ENCODE measurements at regions not wholly inside any gene's neighbourhood (a gene's known extent, or its start where the extent isn't known, plus 50 kb on each side); places are given as distances from the start of the nearest gene placed in this dataset.
"Not testable (repeated sequence)": the region's sequence is repeated elsewhere in the genome, so short reads cannot be mapped to it uniquely, and the experiment has no call there.

DNA sequence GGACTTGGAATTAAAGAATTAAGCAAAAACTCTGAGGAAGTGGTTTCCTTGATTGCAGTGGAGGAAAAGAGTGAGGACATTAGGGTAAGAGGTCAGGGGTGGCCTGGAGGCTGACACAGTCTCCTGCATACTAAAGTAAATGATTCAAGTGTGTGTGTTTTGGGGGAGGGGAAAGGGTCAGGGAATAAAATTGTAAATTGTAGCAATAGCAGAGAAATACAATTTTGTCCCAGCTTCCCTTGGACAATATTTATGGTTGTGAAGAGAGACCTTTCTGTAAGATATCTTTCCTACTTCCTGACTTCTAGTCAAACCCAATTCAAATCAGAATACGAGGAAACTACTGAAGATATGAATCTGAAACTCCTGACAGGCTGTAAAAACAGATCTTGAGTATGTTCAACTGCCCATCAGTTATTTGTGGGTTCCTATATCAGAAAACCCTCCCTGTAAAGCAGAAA is 143.4 kb upstream of the HMGN3 start:
- Mint-ChIP-seq H3K27me3 (peaks cover 2% of the 10 kb centered on the region), H3K36me3 (no peaks in the 10 kb centered on the region), H3K4me3 (no peak overlapping the region), H3K4me1 (no peaks in the 10 kb centered on the region), H3K27ac (no peak overlapping the region), H3K9me3 (no peaks in the 10 kb centered on the region)
- DNase-seq (ENCODE audit: low spot score in 2 of 2), result no peak
- ATAC-seq (ENCODE audit: low read depth), result no peak

DNA sequence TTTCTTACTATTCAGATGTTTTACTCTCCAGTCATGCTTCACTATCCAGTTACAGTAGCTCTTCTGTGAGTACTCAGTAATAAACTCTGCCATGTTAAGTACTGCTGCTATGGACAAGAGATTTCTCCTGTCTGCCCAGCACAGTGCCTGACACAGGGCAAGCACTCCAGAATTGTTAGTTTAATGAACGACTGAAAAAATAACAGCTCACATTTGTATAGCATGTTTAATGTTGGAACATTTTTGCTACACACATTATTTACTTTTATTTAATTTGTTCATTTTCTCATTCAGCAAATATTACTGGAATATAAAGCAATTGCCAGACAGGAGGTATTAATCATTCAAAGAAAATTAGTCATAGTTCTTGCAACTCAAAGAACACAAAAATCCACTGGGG is 142.6 kb upstream of the HMGN3 start:
- Mint-ChIP-seq H3K36me3 (no peaks in the 10 kb centered on the region), H3K4me3 (no peak overlapping the region), H3K27me3 (peaks cover 2% of the 10 kb centered on the region), H3K4me1 (no peaks in the 10 kb centered on the region), H3K9me3 (no peaks in the 10 kb centered on the region), H3K27ac (no peak overlapping the region)
- no peak for ATAC-seq (ENCODE audit: low read depth)
- no peak for DNase-seq (ENCODE audit: low spot score in 2 of 2)

DNA sequence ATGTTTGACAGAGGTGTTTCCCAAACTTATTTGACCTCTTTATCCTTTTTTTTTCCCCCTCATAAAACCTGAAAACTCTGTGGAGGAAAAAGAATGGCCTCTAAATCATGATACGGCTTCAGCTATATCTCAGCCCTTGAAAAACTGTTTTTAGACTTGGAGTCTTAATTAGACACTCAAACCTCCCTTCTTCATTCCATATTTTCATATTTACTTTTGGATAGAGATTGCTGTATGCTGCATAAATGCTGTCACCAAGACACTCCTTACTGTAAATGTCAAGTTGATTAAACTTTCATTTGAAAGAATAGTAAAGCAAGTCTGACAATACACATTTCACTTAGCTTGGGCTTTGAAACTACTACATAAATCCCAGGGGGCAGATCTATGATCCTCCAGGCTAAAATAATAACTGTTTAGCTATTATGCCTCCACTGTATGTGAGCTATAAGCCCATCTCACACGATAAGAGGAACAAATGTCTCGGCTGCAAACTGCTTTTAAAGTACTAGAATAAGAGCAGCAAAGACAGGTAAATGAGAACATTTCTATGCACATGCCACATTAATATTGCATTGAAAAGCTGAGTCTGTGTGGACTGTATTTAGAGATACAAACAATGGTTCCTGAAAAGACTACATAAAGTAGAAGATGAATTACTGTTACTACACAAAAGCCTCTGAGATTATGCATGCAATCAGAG is 141.3 kb upstream of the HMGN3 start:
- Mint-ChIP-seq H3K36me3 (no peaks in the 10 kb centered on the region), H3K4me3 (no peak overlapping the region), H3K9me3 (no peaks in the 10 kb centered on the region), H3K4me1 (no peaks in the 10 kb centered on the region), H3K27ac (no peak overlapping the region), H3K27me3 (peaks cover 2% of the 10 kb centered on the region)
- no peak for ATAC-seq (ENCODE audit: low read depth)
- no peak for DNase-seq (ENCODE audit: low spot score in 2 of 2)

DNA sequence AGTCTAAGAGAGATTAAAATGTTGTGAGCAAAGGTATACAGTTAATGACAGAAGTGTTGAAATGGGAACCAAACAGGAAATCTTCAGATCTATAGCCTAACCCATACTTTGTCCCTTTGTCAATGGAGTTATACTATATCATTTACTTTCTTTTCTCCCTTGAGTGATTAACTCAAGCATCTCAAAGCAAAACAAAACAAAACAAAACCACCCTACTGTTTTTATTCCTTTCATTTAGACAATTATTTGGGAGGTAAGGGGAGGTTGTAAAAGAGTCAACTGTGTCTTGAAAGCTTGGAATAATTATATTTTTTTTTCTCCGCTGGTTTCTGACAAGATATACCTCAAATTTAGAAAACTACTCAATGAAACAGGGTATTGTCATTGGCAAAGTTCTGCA is 139.8 kb upstream of the HMGN3 start:
- Mint-ChIP-seq H3K27ac (no peak overlapping the region), H3K36me3 (no peaks in the 10 kb centered on the region), H3K9me3 (peaks cover 3% of the 10 kb centered on the region), H3K27me3 (peaks cover 2% of the 10 kb centered on the region), H3K4me3 (no peak overlapping the region), H3K4me1 (no peaks in the 10 kb centered on the region)
- no peak for DNase-seq (ENCODE audit: low spot score in 2 of 2)
- ATAC-seq (ENCODE audit: low read depth), result no peak

DNA sequence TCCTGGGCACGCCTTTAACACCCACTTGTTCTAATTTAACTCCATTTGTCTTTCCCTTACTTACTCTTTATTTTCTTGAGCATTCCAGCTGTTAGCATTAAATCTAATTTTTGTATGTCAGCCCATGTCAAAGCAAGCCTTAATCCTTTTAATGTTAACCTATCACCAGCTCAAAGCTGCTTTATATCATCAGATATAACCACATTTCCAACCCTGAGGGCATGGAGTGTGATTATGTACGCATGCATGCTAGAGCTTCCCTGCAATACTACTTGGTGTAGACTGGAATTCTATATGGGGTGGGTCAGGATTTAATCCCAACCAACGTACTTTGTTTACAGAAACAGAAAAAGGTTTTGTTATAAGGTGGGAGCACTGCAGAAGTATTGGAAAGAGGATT is 139.4 kb upstream of the HMGN3 start:
- H3K27me3 Mint-ChIP-seq, result peaks cover 2% of the 10 kb centered on the region

DNA sequence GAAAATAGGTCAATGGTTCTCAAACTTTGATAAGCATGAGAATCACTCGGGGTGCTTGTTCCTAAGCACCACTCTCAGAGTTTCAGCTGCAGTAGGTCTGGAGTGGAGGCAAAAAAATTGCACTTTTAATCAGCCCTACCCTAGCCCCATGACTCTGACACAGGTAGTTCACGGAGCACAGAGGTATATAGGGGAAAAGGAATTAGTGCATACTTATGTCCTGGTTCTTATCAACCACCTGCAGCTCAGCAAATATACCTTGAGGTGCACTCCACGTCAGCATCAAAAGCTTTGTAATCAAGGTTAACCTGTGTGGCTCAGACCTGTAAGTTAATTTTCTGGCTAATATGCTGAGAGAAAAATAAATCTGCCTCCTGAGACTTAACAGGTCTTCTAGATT is 138.8 kb upstream of the HMGN3 start:
- no peak overlapping the region for H3K27ac Mint-ChIP-seq
- no peaks in the 10 kb centered on the region for H3K36me3 Mint-ChIP-seq
- no peak for ATAC-seq (ENCODE audit: low read depth)
- H3K4me1 Mint-ChIP-seq, result no peaks in the 10 kb centered on the region
- DNase-seq (ENCODE audit: low spot score in 2 of 2), result no peak
- H3K9me3 Mint-ChIP-seq, result peaks cover 3% of the 10 kb centered on the region
- H3K4me3 Mint-ChIP-seq, result no peak overlapping the region
- peaks cover 2% of the 10 kb centered on the region for H3K27me3 Mint-ChIP-seq

More for the DNA sequence above, 139.4 kb upstream of the HMGN3 start:
- no peak overlapping the region for H3K4me3 Mint-ChIP-seq
- no peak for DNase-seq (ENCODE audit: low spot score in 2 of 2)
- no peaks in the 10 kb centered on the region for H3K36me3 Mint-ChIP-seq
- peaks cover 3% of the 10 kb centered on the region for H3K9me3 Mint-ChIP-seq
- H3K4me1 Mint-ChIP-seq, result no peaks in the 10 kb centered on the region
- H3K27ac Mint-ChIP-seq, result no peak overlapping the region
- no peak for ATAC-seq (ENCODE audit: low read depth)

DNA sequence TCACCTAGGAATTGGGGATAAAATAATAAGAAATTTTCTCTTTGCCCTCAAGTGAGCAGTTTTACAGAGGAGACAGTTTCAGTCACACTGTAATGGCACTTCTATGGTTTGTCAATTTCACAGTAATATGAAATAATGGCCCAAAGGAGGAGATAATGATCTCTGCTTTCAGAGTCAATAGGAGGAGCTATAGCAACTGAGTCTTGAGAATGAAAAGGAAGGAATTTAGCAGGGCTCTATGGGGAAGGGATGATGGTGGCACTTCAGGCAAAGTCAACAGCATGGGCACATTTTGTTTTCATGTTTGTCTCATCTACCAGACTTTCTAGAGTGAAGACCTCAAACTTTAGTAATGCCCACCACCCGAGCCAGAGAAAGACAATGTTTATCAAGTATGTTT is 138.3 kb upstream of the HMGN3 start:
- Mint-ChIP-seq H3K4me3 (no peak overlapping the region), H3K9me3 (peaks cover 3% of the 10 kb centered on the region), H3K27me3 (peaks cover 2% of the 10 kb centered on the region), H3K27ac (no peak overlapping the region), H3K36me3 (peaks cover 1% of the 10 kb centered on the region), H3K4me1 (no peaks in the 10 kb centered on the region)
- DNase-seq (ENCODE audit: low spot score in 2 of 2) (no peak), ATAC-seq (ENCODE audit: low read depth) (no peak)

DNA sequence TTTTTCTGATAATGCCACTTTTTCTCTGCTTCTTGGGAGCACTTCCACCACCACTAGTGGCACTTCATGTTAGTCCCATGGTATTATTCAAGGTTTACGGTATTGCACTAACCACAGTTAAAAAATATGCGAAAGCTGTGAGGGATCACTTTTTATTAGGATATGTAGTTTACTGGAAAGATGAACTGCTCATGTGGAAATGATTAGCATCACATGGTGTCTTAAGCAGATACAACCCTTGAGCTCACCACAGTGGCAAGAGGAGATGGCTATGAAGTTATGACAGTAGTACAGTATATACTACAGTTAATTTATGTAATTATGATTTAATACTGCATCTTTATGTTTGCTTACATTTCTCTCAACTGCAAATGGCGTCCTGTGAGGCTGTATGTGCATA is 134.5 kb upstream of the HMGN3 start:
- Mint-ChIP-seq H3K27me3 (peaks cover 2% of the 10 kb centered on the region), H3K4me3 (no peak overlapping the region), H3K27ac (no peak overlapping the region), H3K9me3 (peaks cover 10% of the 10 kb centered on the region), H3K4me1 (no peaks in the 10 kb centered on the region), H3K36me3 (peaks cover 1% of the 10 kb centered on the region)
- ATAC-seq (ENCODE audit: low read depth) (no peak), DNase-seq (ENCODE audit: low spot score in 2 of 2) (no peak)

DNA sequence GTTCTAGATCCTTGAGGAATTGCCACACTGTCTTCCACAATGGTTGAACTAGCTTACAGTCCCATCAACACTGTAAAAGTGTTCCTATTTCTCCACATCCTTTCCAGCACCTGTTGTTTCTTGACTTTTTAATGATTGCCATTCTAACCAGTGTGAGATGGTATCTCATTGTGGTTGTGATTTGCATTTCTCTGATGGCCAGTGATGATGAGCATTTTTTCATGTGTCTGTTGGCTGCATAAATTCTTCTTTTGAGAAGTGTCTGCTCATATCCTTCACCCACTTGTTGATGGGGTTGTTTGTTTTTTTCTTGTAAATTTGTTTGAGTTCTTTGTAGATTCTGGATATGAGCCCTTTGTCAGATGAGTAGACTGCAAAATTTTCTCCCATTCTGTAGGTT is 129.0 kb upstream of the HMGN3 start:
- not testable (repeated sequence) for H3K27ac Mint-ChIP-seq; H3K4me3 Mint-ChIP-seq; H3K9me3 Mint-ChIP-seq; ATAC-seq (ENCODE audit: low read depth); DNase-seq (ENCODE audit: low spot score in 2 of 2); H3K27me3 Mint-ChIP-seq; H3K36me3 Mint-ChIP-seq; H3K4me1 Mint-ChIP-seq

DNA sequence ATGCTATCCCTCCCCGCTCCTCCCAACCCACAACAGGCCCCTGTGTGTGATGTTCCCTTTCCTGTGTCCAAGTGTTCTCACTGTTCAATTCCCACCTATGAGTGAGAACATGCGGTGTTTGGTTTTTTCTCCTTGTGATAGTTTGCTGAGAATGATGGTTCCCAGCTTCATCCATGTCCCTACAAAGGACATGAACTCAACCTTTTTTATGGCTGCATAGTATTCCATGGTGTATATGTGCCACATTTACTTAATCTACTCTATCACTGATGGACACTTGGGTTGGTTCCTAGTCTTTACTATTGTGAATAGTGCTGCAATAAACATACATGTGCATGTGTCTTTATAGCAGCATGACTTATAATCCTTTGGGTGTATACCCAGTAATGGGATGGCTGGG is 126.6 kb upstream of the HMGN3 start:
- H3K9me3 Mint-ChIP-seq; H3K27me3 Mint-ChIP-seq; ATAC-seq (ENCODE audit: low read depth); H3K27ac Mint-ChIP-seq; H3K4me1 Mint-ChIP-seq; H3K36me3 Mint-ChIP-seq; DNase-seq (ENCODE audit: low spot score in 2 of 2); H3K4me3 Mint-ChIP-seq: not testable (repeated sequence)

DNA sequence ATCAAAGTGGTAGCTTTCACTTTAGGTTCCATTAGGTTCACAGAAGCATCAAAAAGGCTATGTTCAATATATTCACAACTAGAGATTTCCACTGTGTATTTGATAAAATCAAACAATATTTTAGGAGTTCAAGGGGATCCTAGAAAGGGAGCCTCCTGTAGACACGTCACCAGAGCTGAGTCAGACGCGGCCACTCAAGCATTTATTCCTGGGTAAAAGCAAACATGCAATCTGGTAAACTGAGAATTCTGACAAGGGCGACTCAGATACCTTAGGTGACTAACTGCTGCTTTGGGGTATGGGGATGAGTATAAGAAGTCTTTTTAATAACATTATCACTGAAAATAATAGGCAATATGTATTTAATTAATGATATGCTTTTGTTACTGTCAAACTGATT is 118.7 kb upstream of the HMGN3 start:
- no peak overlapping the region for H3K27ac Mint-ChIP-seq

DNA sequence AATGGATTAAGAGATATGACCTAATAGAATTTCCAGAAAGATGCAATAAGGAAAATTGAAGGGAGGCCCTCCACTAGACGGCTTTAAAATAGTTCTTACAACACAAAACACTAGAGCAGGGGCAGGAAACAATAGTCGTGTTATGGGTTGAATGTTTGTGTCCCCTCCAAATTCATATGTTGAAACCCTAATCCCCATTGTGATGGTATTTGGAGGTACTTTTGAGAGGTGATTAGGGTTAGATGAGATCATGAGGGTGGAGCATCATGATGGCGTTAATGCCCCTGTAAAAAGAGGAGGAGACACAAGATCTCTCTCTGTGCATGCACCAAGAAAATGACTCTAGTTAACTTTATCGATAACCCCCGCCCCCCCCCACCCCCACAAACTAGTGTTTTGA is 104.0 kb upstream of the HMGN3 start:
- peaks cover 2% of the 10 kb centered on the region for H3K9me3 Mint-ChIP-seq
- H3K27me3 Mint-ChIP-seq, result peaks cover 2% of the 10 kb centered on the region
- no peaks in the 10 kb centered on the region for H3K36me3 Mint-ChIP-seq
- no peaks in the 10 kb centered on the region for H3K4me1 Mint-ChIP-seq
- no peak overlapping the region for H3K27ac Mint-ChIP-seq
- DNase-seq (ENCODE audit: low spot score in 2 of 2) (no peak), ATAC-seq (ENCODE audit: low read depth) (no peak)
- no peak overlapping the region for H3K4me3 Mint-ChIP-seq

More for the DNA sequence above, 118.7 kb upstream of the HMGN3 start:
- Mint-ChIP-seq H3K4me1 (no peaks in the 10 kb centered on the region), H3K36me3 (no peaks in the 10 kb centered on the region), H3K4me3 (no peak overlapping the region), H3K9me3 (peaks cover 12% of the 10 kb centered on the region), H3K27me3 (no peaks in the 10 kb centered on the region)
- DNase-seq (ENCODE audit: low spot score in 2 of 2), result no peak
- no peak for ATAC-seq (ENCODE audit: low read depth)

DNA sequence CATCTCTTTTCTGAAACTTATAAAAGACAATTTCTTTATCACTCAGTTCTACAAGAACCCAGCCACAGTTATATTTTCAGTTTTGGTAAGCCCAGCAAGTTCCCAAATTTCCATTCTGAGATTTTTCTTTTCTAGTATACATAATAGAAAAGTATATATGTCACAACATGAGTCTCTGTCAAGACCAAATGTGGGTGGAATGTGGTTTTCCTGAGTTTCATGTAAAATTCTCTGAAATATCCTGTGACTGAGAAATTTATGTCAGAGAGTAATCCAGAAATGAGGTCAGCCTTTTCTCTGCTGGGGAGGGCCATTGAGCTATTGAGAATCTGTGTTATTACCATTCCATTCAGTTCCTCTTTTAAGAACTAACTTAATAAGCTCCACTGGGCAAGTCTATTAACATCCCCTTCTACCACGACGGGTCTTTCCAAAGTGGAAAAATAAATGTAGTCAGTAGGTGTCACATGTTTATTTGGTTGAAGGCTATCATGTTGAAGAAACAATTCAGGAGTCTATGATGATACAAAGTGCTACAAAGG is 100.7 kb upstream of the HMGN3 start:
- no peak overlapping the region for H3K27ac Mint-ChIP-seq

DNA sequence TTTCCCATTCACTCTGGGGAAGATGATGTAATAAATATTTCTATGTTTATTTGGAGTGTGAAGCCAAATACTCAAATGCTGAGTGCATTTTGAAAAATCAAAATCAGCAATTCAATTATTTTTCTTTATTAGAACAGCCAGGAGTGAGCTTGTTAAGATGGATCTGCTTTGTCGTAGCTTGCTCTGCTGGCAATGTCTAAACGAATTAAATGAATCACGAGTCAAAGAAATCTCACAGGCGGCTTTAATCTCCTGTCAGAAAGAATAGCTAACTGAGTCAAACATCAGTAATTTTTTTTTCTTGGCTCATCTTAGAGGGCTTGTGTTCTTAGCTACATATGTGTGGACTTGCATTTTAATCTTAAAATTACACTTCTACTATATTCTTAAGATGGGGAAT is 100.2 kb upstream of the HMGN3 start:
- ATAC-seq (ENCODE audit: low read depth) (no peak), DNase-seq (ENCODE audit: low spot score in 2 of 2) (no peak)
- no peaks in the 10 kb centered on the region for H3K4me1 Mint-ChIP-seq
- H3K4me3 Mint-ChIP-seq, result no peak overlapping the region
- peaks cover 2% of the 10 kb centered on the region for H3K27me3 Mint-ChIP-seq
- no peak overlapping the region for H3K27ac Mint-ChIP-seq
- no peaks in the 10 kb centered on the region for H3K36me3 Mint-ChIP-seq
- H3K9me3 Mint-ChIP-seq, result peaks cover 2% of the 10 kb centered on the region

More for the DNA sequence above, 100.7 kb upstream of the HMGN3 start:
- peaks cover 2% of the 10 kb centered on the region for H3K9me3 Mint-ChIP-seq
- ATAC-seq (ENCODE audit: low read depth) (no peak), DNase-seq (ENCODE audit: low spot score in 2 of 2) (no peak)
- H3K27me3 Mint-ChIP-seq, result peaks cover 2% of the 10 kb centered on the region
- no peak overlapping the region for H3K4me3 Mint-ChIP-seq
- H3K36me3 Mint-ChIP-seq, result no peaks in the 10 kb centered on the region
- H3K4me1 Mint-ChIP-seq, result no peaks in the 10 kb centered on the region

DNA sequence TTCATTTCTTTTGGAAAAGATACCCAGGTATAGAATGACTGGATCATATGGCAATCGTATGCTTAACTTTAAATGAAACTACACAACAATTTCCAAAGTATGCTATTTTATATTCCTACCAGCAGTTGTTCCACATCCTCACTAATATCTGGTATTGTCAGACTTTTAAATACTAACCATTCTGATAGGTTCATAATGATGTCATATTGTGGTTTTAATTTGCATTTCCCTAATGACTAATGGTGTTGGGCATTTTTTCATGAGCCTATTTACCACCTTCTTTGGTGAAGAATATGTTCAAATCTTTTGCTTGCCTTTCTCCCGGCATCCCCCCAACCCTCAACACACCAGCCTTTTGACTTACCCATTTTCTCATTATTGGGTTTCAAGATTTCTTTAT is 96.2 kb upstream of the HMGN3 start:
- no peaks in the 10 kb centered on the region for H3K36me3 Mint-ChIP-seq
- no peak for ATAC-seq (ENCODE audit: low read depth)
- H3K4me3 Mint-ChIP-seq, result no peak overlapping the region
- H3K27ac Mint-ChIP-seq, result no peak overlapping the region
- DNase-seq (ENCODE audit: low spot score in 2 of 2), result no peak
- peaks cover 1% of the 10 kb centered on the region for H3K9me3 Mint-ChIP-seq
- peaks cover 2% of the 10 kb centered on the region for H3K27me3 Mint-ChIP-seq
- no peaks in the 10 kb centered on the region for H3K4me1 Mint-ChIP-seq

Measured in memory B cell (primary cell).